Right lobe of liver (tissue), 4 donors: ENCODE measurements at regions not wholly inside any gene's neighbourhood (a gene's known extent, or its start where the extent isn't known, plus 50 kb on each side); places are given as distances from the start of the nearest gene placed in this dataset.

Source experiments
- CTCF ChIP-seq, 4 donors: fragments of 200-600 bp in 3 of 4; fragments of 450-650 bp in 1 of 4; IDR thresholded peaks; one replicate each; pipeline versions ENCODE4 v1.5.1 to v1.8.0; 2016 to 2022; ENCODE audit warnings: antibody characterized with exemption in 4 of 4, mild to moderate bottlenecking in 2 of 4
- POLR2A ChIP-seq: fragments of 450-650 bp; IDR thresholded peaks from one replicate; pipeline ENCODE4 v1.6.1; 2017; ENCODE audit warnings: antibody characterized with exemption, mild to moderate bottlenecking
- donor health status: DM: no; HTN: no; CAD: no.
- donor health status: DM: no; HTN: no; CAD: no.
- donor health status: DM: no; HTN: yes; CAD: no.

GRCh38 chr14:25622763-25623162 lies 572.8 kb upstream of the STXBP6 start:
- no peak for TF ChIP-seq CTCF (IDR thresholded peaks at IDR 0.05)
- no peak for TF ChIP-seq POLR2A
